ENCODE measurements at regions not wholly inside any gene's neighbourhood (a gene's known extent, or its start where the extent isn't known, plus 50 kb on each side); places are given as distances from the start of the nearest gene placed in this dataset.

- TF ChIP-seq ZNF333 (CRISPR knock-in tag; IDR thresholded peaks at IDR 0.05; ENCODE audit: borderline replicate concordance) (no peak), CTCF (CRISPR knock-in tag; IDR thresholded peaks at IDR 0.05) (no peak), KAT8 (CRISPR knock-in tag; IDR thresholded peaks at IDR 0.05) (no peak), RNF2 (conservative IDR thresholded peaks at IDR 0.05; ENCODE audit: low read depth) (no peak), SMAD1 (CRISPR knock-in tag; IDR thresholded peaks at IDR 0.05; ENCODE audit: borderline replicate concordance, low read depth) (no peak), TCF7L2 (IDR thresholded peaks at IDR 0.05; ENCODE audit: low read depth, low read length) (no peak), ZNF780A (CRISPR knock-in tag; IDR thresholded peaks at IDR 0.05) (no peak), NFIB (CRISPR knock-in tag; IDR thresholded peaks at IDR 0.05; ENCODE audit: borderline replicate concordance) (no peak), MAX (IDR thresholded peaks at IDR 0.05) (no peak), BCL3 (CRISPR knock-in tag; IDR thresholded peaks at IDR 0.05) (no peak), FOSL1 (CRISPR knock-in tag; IDR thresholded peaks at IDR 0.05; ENCODE audit: borderline replicate concordance) (no peak)
Observed at GRCh38 chr4:75142850-75143249, 209.9 kb downstream of the PARM1 start.
